ENCODE measurements at regions not wholly inside any gene's neighbourhood (a gene's known extent, or its start where the extent isn't known, plus 50 kb on each side); places are given as distances from the start of the nearest gene placed in this dataset.

- TF ChIP-seq UBTF (IDR thresholded peaks at IDR 0.05; ENCODE audit: borderline replicate concordance in 1 of 2, low read depth in 2 of 2, low read length in 2 of 2) (no peak), CHCHD3 (CRISPR knock-in tag; IDR thresholded peaks at IDR 0.05) (no peak)
These were observed 233.2 kb upstream of the FMN2 start (continued) for GRCh38 chr1:239858529-239858928.

GRCh38 chr1:239861985-239862384 is 229.7 kb upstream of the FMN2 start:
- Histone ChIP-seq H3K9ac (ENCODE audit: insufficient read depth in 1 of 2, low read depth in 2 of 2, low read length in 2 of 2) (no peak overlapping the region), H3K4me3 (no peak overlapping the region), H4K20me1 (replicated peaks; ENCODE audit: control insufficient read depth, insufficient read depth, low read length) (no peaks in the 10 kb centered on the region), H3K27ac (ENCODE audit: extremely low read depth, low read depth, low read length) (no peak overlapping the region), H3K27me3 (ENCODE audit: control insufficient read depth in 2 of 2, insufficient read depth in 2 of 2, low read length in 2 of 2) (no peaks in the 10 kb centered on the region), H3K9me3 (replicated peaks; ENCODE audit: control insufficient read depth, insufficient read depth, low read depth, low read length) (no peaks in the 10 kb centered on the region), H3K79me2 (ENCODE audit: control insufficient read depth, insufficient read depth, low read length) (no peaks in the 10 kb centered on the region), H3K4me2 (ENCODE audit: insufficient read depth, low read length) (no peak overlapping the region), H2AFZ (ENCODE audit: low read depth, low read length) (no peak overlapping the region), H3K36me3 (ENCODE audit: control insufficient read depth, insufficient read depth, low read length) (no peaks in the 10 kb centered on the region), H3K9me1 (ENCODE audit: control insufficient read depth, insufficient read depth, low read length) (no peaks in the 10 kb centered on the region), H3K4me1 (replicated peaks in 1 of 2; ENCODE audit: control insufficient read depth in 2 of 2, insufficient read depth in 2 of 2, low read length in 2 of 2) (no peaks in the 10 kb centered on the region)
- ChIA-PET CTCF (ENCODE audit: low intra/inter-chr PET ratio) (no interaction called here), POLR2A (no interaction called here)
- intact Hi-C loops (cut with micrococcal nuclease) (no loop called here), in situ Hi-C loops (cut with MboI) (no loop called here)
- DNase-seq (ENCODE audit: extremely low read depth in 1 of 4, low spot score in 3 of 4) (no peak), ATAC-seq (no peak), FAIRE-seq (no peak)
- WGBS (ENCODE audit: insufficient coverage, low coverage, missing lambda C conversion rate), result 0% methylated on average over 1 of the region's 1 CpG
- no TSS peak for BruUV-seq (replicated peaks)
- no peak for TF ChIP-seq CUX1 (CRISPR knock-in tag; IDR thresholded peaks at IDR 0.05)
- TF ChIP-seq HBP1 (CRISPR knock-in tag; IDR thresholded peaks at IDR 0.05), result no peak
- no peak for TF ChIP-seq ZNF280A (IDR thresholded peaks at IDR 0.05; ENCODE audit: low read depth, partially characterized antibody)
- TF ChIP-seq BRD4 (IDR thresholded peaks at IDR 0.05), result no peak
- TF ChIP-seq ZBED1 (IDR thresholded peaks at IDR 0.05), result no peak
- no peak for TF ChIP-seq CEBPB (tag; IDR thresholded peaks at IDR 0.05)
- no peak for TF ChIP-seq HMG20A (CRISPR knock-in tag; conservative IDR thresholded peaks at IDR 0.05)
- no peak for TF ChIP-seq ZBTB2 (IDR thresholded peaks at IDR 0.05)

Measured in K562 (cell line).